Activated naive CD4-positive, alpha-beta T cell treated with anti-CD3 and anti-CD28 coated beads, Interleukin-2, amount 10 ng/mL, durations not matched to agents 7 days and 5 days (primary cell): ENCODE measurements at regions not wholly inside any gene's neighbourhood (a gene's known extent, or its start where the extent isn't known, plus 50 kb on each side); places are given as distances from the start of the nearest gene placed in this dataset.
A peak's percentile ranks its signal among the peaks of the same experiment; 100 is the strongest.

Source experiments
- CTCF ChIA-PET: fragments of 350-600 bp; sonication (Branson Sonifier 250); formaldehyde crosslinking; loops from one replicate; lab custom pipeline; 2021; ENCODE audit warnings: antibody characterized with exemption; lab: Charles Lee
- DNase-seq: peaks from one replicate; pipeline ENCODE4 v3.0.0-alpha.2; 2020
- H3K27ac Mint-ChIP-seq: one replicate; pipeline ENCODE4 v1.8.0; 2021; ENCODE audit warnings: mild to moderate bottlenecking, moderate library complexity, mixed read lengths
- H3K27me3 Mint-ChIP-seq: one replicate; pipeline ENCODE4 v1.8.0; 2021; ENCODE audit warnings: mild to moderate bottlenecking, mixed read lengths
- H3K36me3 Mint-ChIP-seq: one replicate; pipeline ENCODE4 v1.8.0; 2021; ENCODE audit warnings: mixed read lengths
- H3K4me1 Mint-ChIP-seq: one replicate; pipeline ENCODE4 v1.8.0; 2021; ENCODE audit warnings: mixed read lengths
- H3K4me3 Mint-ChIP-seq: one replicate; pipeline ENCODE4 v1.8.0; 2021; ENCODE audit warnings: mild to moderate bottlenecking, moderate library complexity, mixed read lengths
- H3K9me3 Mint-ChIP-seq: one replicate; pipeline ENCODE4 v1.8.0; 2021; ENCODE audit warnings: mixed read lengths

GRCh38 chr10:44032216-44032615 is 352.7 kb downstream of the CXCL12 start:
- Mint-ChIP-seq H3K9me3 (no peaks in the 10 kb centered on the region), H3K4me3 (no peak overlapping the region), H3K27ac (no peak overlapping the region), H3K36me3 (no peaks in the 10 kb centered on the region), H3K4me1 (peaks cover 2% of the 10 kb centered on the region), H3K27me3 (peaks cover 20% of the 10 kb centered on the region)
- no peak for DNase-seq
- CTCF ChIA-PET, result no interaction called here

DNA sequence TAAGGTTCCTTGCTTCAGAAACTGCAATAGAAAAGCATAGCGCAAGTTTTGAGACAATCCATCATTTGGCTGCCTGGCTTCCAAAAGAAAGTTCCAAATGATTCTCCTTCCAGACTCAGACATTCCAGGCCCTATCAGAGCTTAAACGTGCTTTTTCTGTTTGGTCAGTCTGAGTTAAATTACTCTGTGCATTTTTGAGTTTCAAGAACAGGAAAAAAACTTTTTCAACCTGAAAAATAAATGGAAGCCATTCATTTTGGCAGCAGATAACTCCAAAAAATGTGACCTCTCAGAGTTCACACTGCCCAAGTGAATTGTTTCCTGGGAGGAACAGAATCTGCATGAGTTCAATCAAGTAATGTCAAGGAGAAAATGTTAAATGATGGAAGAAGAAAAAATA is 354.2 kb downstream of the CXCL12 start:
- CTCF ChIA-PET, result interaction anchor here (0.7 to 2.5 kb wide), 4 partner anchors 122 to 362 kb away, joined by 3 to 30 read pairs (median 7); no protein-coding TSS in a partner anchor
- no peak overlapping the region for H3K4me3 Mint-ChIP-seq
- H3K27ac Mint-ChIP-seq, result no peak overlapping the region
- no peaks in the 10 kb centered on the region for H3K9me3 Mint-ChIP-seq
- DNase-seq, result no peak
- H3K36me3 Mint-ChIP-seq, result no peaks in the 10 kb centered on the region
- H3K4me1 Mint-ChIP-seq, result peaks cover 2% of the 10 kb centered on the region
- H3K27me3 Mint-ChIP-seq, result peaks cover 20% of the 10 kb centered on the region

- peak; percentile 52 for DNase-seq
- no peaks in the 10 kb centered on the region for H3K36me3 Mint-ChIP-seq
- H3K27ac Mint-ChIP-seq, result no peak overlapping the region
- peaks cover 2% of the 10 kb centered on the region for H3K4me1 Mint-ChIP-seq
- H3K27me3 Mint-ChIP-seq, result peaks cover 17% of the 10 kb centered on the region
- CTCF ChIA-PET, result interaction anchor here (0.7 to 2.5 kb wide), 6 partner anchors 122 to 361 kb away, joined by 3 to 30 read pairs (median 6); no protein-coding TSS in a partner anchor
- H3K4me3 Mint-ChIP-seq, result no peak overlapping the region
- H3K9me3 Mint-ChIP-seq, result no peaks in the 10 kb centered on the region
Observed at GRCh38 chr10:44030132-44030531, 354.8 kb downstream of the CXCL12 start.

GRCh38 chr10:44028384-44029137 is 356.3 kb downstream of the CXCL12 start:
- DNase-seq, result no peak
- Mint-ChIP-seq H3K4me1 (peaks cover 2% of the 10 kb centered on the region), H3K27me3 (peaks cover 26% of the 10 kb centered on the region), H3K9me3 (no peaks in the 10 kb centered on the region), H3K27ac (peak overlapping the region; percentile 35), H3K4me3 (no peak overlapping the region), H3K36me3 (no peaks in the 10 kb centered on the region)
- CTCF ChIA-PET, result no interaction called here

DNA sequence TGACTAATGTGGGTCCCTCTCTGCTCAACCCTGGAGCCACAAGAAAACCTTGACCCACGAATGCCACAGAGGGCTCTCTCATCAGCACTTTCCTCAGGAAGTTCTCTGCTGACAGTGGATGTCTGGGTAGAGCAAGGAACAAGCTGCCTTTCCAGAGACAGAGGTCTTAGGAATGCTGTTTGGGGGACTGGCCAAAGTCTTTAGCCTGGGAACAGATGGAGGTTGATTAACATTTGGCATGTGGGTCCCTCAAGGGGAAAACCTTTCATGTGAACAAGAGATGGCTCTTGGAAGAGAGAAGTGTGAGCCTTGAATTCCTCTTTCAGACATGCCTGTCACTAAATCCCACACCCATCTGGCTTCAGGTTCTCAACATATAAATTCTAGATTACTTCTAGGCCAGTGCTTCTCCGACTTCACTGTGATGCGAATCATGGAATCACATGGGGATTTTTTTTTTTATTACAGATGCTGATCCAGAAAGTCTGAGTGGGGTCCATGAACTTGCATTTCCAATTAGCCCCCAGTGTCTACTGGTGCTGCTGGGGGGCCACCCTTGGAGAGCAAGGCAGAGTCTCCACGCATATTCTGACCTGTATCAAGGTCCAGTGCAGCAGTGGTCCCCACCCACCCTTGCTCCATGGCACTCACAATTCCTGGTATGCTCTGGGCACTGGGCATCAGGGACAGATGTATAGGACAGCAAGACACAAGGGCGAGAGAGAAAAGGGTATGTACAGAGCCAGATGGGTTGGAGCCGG is 360.4 kb downstream of the CXCL12 start:
- Mint-ChIP-seq H3K4me3 (no peak overlapping the region), H3K36me3 (no peaks in the 10 kb centered on the region), H3K27me3 (peaks cover 37% of the 10 kb centered on the region), H3K4me1 (no peaks in the 10 kb centered on the region), H3K9me3 (no peaks in the 10 kb centered on the region), H3K27ac (no peak overlapping the region)
- CTCF ChIA-PET, result no interaction called here
- no peak for DNase-seq

DNA sequence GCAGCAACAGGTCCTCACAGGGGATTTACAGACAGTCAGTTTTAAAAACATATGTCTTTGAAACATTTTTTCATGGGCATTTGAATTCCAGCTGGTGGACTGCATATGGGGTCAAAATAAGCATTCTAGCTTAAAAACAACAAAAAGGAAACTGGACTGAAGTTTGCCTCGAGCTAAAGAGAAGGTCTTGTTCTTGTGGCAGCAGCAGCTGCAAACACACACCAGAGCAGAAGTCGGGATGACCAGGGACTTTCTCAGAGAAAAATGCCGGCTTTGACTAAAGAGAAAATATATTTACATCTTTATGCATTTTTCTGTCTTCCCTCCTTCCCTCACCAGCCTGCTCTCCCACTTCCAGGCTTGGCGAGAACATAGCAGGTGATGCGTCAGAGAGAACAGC is 361.4 kb downstream of the CXCL12 start:
- Mint-ChIP-seq H3K36me3 (no peaks in the 10 kb centered on the region), H3K4me1 (no peaks in the 10 kb centered on the region), H3K9me3 (no peaks in the 10 kb centered on the region), H3K27ac (no peak overlapping the region), H3K4me3 (no peak overlapping the region), H3K27me3 (peaks cover 33% of the 10 kb centered on the region)
- CTCF ChIA-PET, result no interaction called here
- DNase-seq, result no peak

- no peak overlapping the region for H3K4me3 Mint-ChIP-seq
Observed at GRCh38 chr10:44022203-44022602, 362.7 kb downstream of the CXCL12 start.

DNA sequence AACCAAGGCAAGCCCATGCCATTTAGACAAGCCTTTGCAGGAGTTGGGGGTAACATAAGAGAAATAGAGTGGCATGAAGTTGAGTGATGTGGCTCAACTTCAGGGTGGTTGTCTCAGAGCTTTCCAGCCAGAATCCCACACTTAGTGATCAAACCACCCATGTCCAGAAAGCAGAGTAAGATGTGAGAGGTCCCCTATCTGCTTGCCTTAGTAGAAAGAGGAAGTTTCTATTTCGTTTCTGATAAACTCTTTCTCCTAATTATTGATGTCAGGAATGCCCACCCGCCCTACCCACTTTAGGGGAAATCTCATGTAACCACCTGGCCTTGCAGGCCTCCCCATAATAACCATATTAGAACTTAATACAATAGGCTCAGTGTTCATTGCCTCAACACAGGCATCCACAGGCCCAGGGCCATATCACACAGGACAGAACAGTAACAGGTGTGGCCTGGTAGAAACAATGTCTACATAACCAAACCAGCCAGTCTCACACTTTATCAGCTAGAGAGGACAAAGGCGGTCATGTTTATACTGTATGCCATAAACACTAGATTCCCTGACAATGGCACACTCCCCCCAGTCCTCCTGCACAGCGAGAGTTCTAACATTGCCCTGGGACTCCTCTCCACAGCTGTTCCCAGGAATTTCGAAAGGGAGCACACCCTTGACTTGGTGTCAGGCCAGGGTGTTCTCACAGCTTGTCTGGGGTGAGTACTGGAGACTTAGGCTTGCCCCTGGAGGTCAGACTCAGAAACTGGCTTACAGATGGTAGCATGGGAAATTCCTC is 364.4 kb downstream of the CXCL12 start:
- no peaks in the 10 kb centered on the region for H3K4me1 Mint-ChIP-seq
- H3K9me3 Mint-ChIP-seq, result no peaks in the 10 kb centered on the region
- H3K27ac Mint-ChIP-seq, result no peak overlapping the region
- no peaks in the 10 kb centered on the region for H3K36me3 Mint-ChIP-seq
- CTCF ChIA-PET, result no interaction called here
- peaks cover 35% of the 10 kb centered on the region for H3K27me3 Mint-ChIP-seq
- H3K4me3 Mint-ChIP-seq, result no peak overlapping the region
- DNase-seq, result no peak

More at GRCh38 chr10:44022203-44022602, 362.7 kb downstream of the CXCL12 start:
- Mint-ChIP-seq H3K4me1 (no peaks in the 10 kb centered on the region), H3K27ac (no peak overlapping the region), H3K36me3 (no peaks in the 10 kb centered on the region), H3K9me3 (no peaks in the 10 kb centered on the region), H3K27me3 (peaks cover 35% of the 10 kb centered on the region)
- DNase-seq, result no peak
- CTCF ChIA-PET, result no interaction called here

DNA sequence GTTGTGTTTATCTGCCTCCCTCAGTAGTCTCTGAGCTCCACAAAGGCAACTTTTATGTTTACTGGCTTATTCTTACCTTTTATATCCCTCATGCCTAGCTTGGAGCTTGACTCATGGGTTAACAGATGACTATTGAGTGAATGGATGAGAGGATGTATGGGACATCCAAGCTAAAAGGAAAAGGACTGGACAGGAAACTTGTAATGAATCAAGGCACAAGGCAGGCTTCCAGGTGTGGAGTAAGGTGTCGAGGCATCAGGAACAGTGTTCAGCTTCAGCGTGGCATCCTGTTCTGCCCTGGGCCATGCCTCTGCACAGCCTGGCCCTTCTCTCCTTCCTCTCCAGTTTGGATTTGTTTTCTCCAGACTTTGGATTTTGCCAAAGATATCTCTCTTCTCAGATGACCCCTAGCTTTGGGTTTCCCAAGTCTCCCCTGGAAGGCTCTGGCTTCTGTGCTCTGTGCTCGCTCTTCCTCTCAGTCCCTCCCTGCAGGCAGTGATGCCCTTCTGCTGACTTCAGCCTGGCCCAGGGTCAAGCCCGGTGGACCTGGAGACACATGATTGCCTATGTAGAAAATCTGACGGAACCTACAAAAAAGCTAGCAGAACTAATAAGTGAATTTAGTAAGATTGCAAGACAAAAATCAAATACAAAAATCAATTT is 367.3 kb downstream of the CXCL12 start:
- Mint-ChIP-seq H3K4me3 (no peak overlapping the region), H3K9me3 (no peaks in the 10 kb centered on the region), H3K36me3 (no peaks in the 10 kb centered on the region), H3K27ac (peak overlapping the region; percentile 60), H3K27me3 (peaks cover 29% of the 10 kb centered on the region), H3K4me1 (no peaks in the 10 kb centered on the region)
- DNase-seq, result no peak
- CTCF ChIA-PET, result no interaction called here

GRCh38 chr10:44016589-44017482 is 368.1 kb downstream of the CXCL12 start:
- no peak for DNase-seq
- no peak overlapping the region for H3K4me3 Mint-ChIP-seq
- CTCF ChIA-PET, result no interaction called here
- no peaks in the 10 kb centered on the region for H3K36me3 Mint-ChIP-seq
- peaks cover 24% of the 10 kb centered on the region for H3K27me3 Mint-ChIP-seq
- H3K9me3 Mint-ChIP-seq, result no peaks in the 10 kb centered on the region
- no peak overlapping the region for H3K27ac Mint-ChIP-seq
- H3K4me1 Mint-ChIP-seq, result no peaks in the 10 kb centered on the region

DNA sequence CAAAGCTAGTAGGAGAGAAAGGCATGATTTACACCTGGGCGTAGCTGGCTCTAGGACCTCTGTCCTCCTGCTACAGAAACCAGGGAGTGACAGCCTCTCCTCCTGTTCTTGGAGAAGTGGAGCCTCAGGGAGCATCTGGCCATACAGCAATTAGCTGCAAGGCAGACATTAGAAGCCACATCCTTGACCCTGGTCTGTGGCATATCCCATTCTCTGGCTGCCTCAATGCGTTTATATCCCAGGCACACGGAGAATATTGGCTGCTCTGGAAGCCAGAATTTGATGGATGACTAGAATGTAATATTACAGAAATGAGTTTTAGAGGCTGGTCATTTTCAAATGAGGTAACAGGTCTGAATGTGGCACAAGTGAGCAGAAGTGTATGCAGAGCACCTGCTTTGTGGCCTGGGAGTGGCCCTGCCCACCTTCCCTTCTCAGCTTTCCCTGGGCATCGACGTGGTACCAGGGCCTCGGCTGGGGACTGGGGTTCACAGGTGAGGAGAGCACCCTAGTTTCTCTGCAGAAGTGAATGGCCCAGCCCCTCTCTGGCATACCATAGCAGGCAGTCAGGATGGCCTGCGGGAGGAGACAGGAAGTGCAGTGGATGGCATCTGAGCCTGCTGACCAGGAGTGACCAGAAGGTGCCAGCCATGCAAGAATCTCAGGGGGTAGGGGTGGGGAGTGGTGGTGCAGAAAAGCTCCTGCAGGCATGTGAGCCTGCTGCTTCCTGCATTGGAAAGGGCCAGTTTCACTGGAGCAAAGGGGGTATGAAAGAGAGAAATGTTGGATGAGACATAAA is 367.2 kb upstream of the ZNF32 start:
- Mint-ChIP-seq H3K27me3 (peaks cover 19% of the 10 kb centered on the region), H3K4me1 (peaks cover 9% of the 10 kb centered on the region), H3K4me3 (no peak overlapping the region), H3K36me3 (no peaks in the 10 kb centered on the region), H3K9me3 (no peaks in the 10 kb centered on the region), H3K27ac (no peak overlapping the region)
- CTCF ChIA-PET, result no interaction called here
- DNase-seq, result no peak

DNA sequence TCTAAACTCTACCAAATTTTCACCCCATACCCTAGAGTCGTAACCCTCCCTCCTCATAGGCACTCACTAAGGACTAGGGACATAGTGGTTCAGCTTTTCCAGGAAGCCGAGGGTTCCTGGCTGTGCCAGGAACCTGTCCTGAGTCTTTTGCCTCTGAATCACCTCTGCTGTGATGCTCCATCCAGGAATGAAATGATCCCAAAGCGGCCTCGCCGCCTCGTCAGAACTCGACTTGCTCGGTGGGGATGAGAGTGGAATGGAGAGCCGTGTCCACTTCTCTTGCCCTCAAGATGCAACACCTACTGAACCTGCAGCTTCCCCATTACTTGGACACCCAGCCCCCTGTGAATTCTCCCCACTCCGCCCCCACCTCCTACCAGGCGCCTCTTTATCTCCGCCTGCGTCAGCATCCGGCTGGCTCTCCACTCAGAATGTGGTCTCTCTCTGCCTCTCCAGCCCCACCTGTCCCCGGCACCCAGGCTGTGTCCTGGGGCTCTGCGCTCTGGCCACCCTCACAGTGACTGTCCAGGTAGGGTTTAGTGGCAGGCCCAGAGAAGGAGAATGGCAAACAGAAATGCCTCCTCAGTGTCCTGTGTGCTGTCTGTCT is 366.1 kb upstream of the ZNF32 start:
- Mint-ChIP-seq H3K27me3 (peaks cover 16% of the 10 kb centered on the region), H3K36me3 (no peaks in the 10 kb centered on the region), H3K9me3 (no peaks in the 10 kb centered on the region), H3K27ac (no peak overlapping the region), H3K4me3 (no peak overlapping the region), H3K4me1 (peaks cover 12% of the 10 kb centered on the region)
- DNase-seq, result no peak
- CTCF ChIA-PET, result no interaction called here
